22Rv1 (cell line): ENCODE measurements at regions not wholly inside any gene's neighbourhood (a gene's known extent, or its start where the extent isn't known, plus 50 kb on each side); places are given as distances from the start of the nearest gene placed in this dataset.

Experiments used
- CTCF ChIP-seq: fragments of 450-650 bp; IDR thresholded peaks from 2 replicates; pipeline ENCODE4 v1.5.1; 2017; ENCODE audit warnings: mild to moderate bottlenecking
- ZFX ChIP-seq: fragments of 450-650 bp; IDR thresholded peaks from 2 replicates; pipeline ENCODE4 v1.6.1; 2017; ENCODE audit warnings: antibody characterized with exemption, borderline replicate concordance

- no peak for TF ChIP-seq CTCF
- TF ChIP-seq ZFX = no peak
Measured at GRCh38 chr3:132854856-132855535, 132.8 kb upstream of the NPHP3 start.
